ENCODE measurements at regions not wholly inside any gene's neighbourhood (a gene's known extent, or its start where the extent isn't known, plus 50 kb on each side); places are given as distances from the start of the nearest gene placed in this dataset.

DNA sequence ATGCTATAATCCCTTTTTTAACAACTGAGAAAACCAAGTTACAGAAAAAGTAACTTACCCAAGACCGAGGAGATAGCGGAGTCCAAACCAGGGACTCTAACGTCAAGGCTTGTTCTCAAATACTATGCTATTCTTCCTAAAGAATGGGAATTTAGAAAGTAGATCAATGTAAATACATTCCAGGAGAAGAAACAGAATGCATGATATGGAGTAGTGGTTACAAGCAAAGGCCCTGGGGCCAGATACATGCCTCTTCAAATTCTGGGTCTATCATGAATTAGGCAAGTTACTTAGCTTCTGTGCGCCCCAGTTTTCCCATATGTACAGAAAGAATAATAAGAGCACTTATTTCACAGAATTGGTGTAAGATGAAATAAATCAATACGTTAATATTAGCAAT lies 102.0 kb upstream of the CHMP2B start:
- no peaks in the 10 kb centered on the region for H3K36me3 ChIP-seq
- no peaks in the 10 kb centered on the region for H3K4me1 ChIP-seq
- TF ChIP-seq, protein P1, sequence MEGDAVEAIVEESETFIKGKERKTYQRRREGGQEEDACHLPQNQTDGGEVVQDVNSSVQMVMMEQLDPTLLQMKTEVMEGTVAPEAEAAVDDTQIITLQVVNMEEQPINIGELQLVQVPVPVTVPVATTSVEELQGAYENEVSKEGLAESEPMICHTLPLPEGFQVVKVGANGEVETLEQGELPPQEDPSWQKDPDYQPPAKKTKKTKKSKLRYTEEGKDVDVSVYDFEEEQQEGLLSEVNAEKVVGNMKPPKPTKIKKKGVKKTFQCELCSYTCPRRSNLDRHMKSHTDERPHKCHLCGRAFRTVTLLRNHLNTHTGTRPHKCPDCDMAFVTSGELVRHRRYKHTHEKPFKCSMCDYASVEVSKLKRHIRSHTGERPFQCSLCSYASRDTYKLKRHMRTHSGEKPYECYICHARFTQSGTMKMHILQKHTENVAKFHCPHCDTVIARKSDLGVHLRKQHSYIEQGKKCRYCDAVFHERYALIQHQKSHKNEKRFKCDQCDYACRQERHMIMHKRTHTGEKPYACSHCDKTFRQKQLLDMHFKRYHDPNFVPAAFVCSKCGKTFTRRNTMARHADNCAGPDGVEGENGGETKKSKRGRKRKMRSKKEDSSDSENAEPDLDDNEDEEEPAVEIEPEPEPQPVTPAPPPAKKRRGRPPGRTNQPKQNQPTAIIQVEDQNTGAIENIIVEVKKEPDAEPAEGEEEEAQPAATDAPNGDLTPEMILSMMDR (IDR thresholded peaks at IDR 0.05; ENCODE audit: low read depth, low read length) = no peak
- no peak for DNase-seq
- H3K27me3 ChIP-seq = no peaks in the 10 kb centered on the region
- H3K4me3 ChIP-seq (ENCODE audit: low read depth, low read length) = no peak overlapping the region
- no peaks in the 10 kb centered on the region for H3K9me3 ChIP-seq

DNA sequence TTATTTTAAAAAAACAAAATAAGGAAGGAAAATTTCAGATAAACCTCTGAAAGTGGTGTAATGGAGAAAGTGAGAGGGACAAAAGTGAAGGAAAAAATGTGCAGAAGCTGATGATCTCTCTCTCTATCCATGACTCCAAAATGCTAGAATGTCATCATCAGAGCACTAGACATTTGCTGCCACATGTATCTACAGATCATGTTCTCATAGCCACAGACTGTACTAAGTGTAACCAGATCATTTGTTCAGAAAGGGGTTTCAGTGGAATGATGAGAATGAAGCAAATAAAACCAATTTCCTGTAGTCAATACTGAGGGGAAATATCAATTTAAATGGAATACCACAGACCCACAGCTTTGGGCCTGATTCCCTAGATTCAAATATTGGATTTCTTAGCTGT lies 104.3 kb upstream of the CHMP2B start:
- Histone ChIP-seq H3K9me3 (no peaks in the 10 kb centered on the region), H3K27me3 (no peaks in the 10 kb centered on the region), H3K4me3 (ENCODE audit: low read depth, low read length) (no peak overlapping the region), H3K36me3 (no peaks in the 10 kb centered on the region), H3K4me1 (no peaks in the 10 kb centered on the region)
- no peak for DNase-seq
- TF ChIP-seq, protein P1 (IDR thresholded peaks at IDR 0.05; ENCODE audit: low read depth, low read length) = no peak

DNA sequence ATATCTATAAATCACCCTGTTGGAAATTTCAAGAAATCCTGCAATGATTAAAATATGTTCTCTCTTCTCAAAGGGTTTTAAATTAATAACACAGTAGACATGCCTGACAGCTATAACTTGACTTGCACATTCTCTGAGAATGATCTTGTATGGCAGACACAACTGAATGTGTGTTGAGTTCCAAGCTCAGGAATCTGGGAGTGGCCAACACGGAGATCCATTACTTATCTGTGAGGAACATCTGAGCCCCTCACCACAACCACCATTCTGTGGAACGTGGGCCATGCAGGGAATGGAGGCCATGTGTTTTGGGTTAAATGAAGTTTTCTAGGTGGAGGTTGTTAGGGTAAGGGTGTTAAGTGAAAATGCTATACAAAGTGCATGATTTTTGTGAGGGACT lies 105.3 kb upstream of the CHMP2B start:
- DNase-seq = no peak
- TF ChIP-seq, protein P1 (IDR thresholded peaks at IDR 0.05; ENCODE audit: low read depth, low read length) = no peak
- no peak overlapping the region for H3K4me3 ChIP-seq (ENCODE audit: low read depth, low read length)
- H3K36me3 ChIP-seq = no peaks in the 10 kb centered on the region
- H3K4me1 ChIP-seq = no peaks in the 10 kb centered on the region
- no peaks in the 10 kb centered on the region for H3K9me3 ChIP-seq
- no peaks in the 10 kb centered on the region for H3K27me3 ChIP-seq

DNA sequence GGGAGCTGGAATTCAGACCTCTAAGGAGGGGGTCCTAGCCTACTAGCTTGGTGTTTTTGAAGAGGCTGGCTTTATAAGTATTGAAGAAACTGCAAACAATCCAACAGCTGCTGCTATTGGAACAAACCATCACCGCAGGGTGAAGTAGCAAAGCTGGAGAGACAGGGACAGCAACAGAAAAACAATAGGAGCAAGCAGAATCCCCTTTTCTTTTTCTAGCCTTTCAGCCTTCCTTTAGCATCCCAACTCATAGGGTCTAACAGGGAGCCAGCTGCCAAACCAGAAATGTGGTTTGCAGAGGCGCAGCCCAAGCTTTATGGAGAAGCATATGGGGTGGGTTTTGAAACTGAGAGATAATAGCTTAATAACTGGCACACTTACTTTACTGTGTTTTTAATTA lies 106.2 kb upstream of the CHMP2B start:
- Histone ChIP-seq H3K4me3 (ENCODE audit: low read depth, low read length) (no peak overlapping the region), H3K27me3 (no peaks in the 10 kb centered on the region), H3K9me3 (no peaks in the 10 kb centered on the region), H3K36me3 (no peaks in the 10 kb centered on the region), H3K4me1 (no peaks in the 10 kb centered on the region)
- TF ChIP-seq, protein P1 (IDR thresholded peaks at IDR 0.05; ENCODE audit: low read depth, low read length) = no peak
- no peak for DNase-seq

DNA sequence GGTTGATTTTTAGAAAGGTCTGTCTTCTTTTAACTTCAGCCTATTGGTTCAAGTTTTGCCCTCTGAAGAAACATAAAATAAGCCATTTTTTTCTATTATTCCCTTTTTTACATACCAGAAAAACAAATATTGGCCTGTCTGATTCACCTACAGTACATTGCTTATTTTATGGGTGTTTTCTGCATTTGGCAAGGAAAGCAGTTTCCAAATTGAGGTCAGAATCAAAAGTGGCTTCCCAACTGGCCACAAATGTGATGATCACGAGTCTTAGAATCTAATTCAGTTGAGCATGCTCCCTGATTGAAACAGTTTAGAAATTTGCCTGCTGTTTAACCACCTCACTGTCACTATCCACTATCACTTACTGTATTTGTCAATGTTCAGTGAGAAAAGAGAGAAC lies 106.9 kb upstream of the CHMP2B start:
- Histone ChIP-seq H3K4me3 (ENCODE audit: low read depth, low read length) (no peak overlapping the region), H3K27me3 (no peaks in the 10 kb centered on the region), H3K9me3 (no peaks in the 10 kb centered on the region), H3K4me1 (no peaks in the 10 kb centered on the region), H3K36me3 (no peaks in the 10 kb centered on the region)
- no peak for DNase-seq
- TF ChIP-seq, protein P1 (IDR thresholded peaks at IDR 0.05; ENCODE audit: low read depth, low read length) = no peak

DNA sequence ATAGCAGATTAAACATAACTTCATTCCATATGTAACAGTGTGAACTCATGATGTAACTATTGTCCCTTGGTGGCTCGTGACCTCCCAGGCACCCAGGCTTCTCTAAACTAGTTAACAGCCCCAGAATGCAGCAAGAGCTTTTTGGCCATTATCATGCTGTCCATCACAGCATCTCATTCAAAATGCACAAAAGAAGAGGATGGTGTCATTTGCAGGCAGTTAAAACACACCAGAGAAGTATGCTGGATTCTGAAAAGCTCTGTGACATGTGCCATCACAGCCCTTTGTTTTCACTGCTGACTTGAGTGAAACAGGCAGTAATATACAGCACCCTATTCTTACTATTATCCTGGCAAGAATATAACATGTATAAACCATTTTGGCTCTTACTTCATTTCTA lies 117.6 kb upstream of the CHMP2B start:
- TF ChIP-seq, protein P1 (IDR thresholded peaks at IDR 0.05; ENCODE audit: low read depth, low read length) = no peak
- Histone ChIP-seq H3K4me3 (ENCODE audit: low read depth, low read length) (no peak overlapping the region), H3K36me3 (no peaks in the 10 kb centered on the region), H3K4me1 (no peaks in the 10 kb centered on the region), H3K9me3 (no peaks in the 10 kb centered on the region), H3K27me3 (no peaks in the 10 kb centered on the region)
- no peak for DNase-seq
